ENCODE measurements at regions not wholly inside any gene's neighbourhood (a gene's known extent, or its start where the extent isn't known, plus 50 kb on each side); places are given as distances from the start of the nearest gene placed in this dataset.
"Not testable (repeated sequence)": the region's sequence is repeated elsewhere in the genome, so short reads cannot be mapped to it uniquely, and the experiment has no call there.

DNA sequence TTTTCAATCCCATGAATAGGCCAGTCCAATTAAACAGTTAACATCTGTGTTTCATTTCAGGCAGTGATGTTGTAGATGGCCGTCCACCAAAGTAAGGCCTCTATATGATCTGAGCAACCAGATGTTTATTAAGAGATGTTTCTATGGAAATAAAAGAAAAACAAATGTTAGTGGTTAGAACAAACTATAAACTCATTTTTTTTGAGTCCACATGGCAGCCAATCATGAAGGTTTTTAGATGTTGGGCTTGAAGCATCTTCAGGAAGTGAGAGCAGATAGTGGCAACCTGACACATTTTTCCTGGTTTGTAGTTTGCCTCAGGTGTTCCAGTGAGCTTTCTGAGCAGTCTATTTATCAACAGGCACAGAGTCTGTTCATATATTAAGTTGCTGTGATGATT lies 746.1 kb downstream of the PRIM2 start:
- TF ChIP-seq, protein P1, sequence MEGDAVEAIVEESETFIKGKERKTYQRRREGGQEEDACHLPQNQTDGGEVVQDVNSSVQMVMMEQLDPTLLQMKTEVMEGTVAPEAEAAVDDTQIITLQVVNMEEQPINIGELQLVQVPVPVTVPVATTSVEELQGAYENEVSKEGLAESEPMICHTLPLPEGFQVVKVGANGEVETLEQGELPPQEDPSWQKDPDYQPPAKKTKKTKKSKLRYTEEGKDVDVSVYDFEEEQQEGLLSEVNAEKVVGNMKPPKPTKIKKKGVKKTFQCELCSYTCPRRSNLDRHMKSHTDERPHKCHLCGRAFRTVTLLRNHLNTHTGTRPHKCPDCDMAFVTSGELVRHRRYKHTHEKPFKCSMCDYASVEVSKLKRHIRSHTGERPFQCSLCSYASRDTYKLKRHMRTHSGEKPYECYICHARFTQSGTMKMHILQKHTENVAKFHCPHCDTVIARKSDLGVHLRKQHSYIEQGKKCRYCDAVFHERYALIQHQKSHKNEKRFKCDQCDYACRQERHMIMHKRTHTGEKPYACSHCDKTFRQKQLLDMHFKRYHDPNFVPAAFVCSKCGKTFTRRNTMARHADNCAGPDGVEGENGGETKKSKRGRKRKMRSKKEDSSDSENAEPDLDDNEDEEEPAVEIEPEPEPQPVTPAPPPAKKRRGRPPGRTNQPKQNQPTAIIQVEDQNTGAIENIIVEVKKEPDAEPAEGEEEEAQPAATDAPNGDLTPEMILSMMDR (IDR thresholded peaks at IDR 0.05) = not testable (repeated sequence)
- TF ChIP-seq POLR2A, POLR2AphosphoS5 (IDR thresholded peaks at IDR 0.05): not testable (repeated sequence)
